Neural cell (in vitro differentiated cells): ENCODE measurements at regions not wholly inside any gene's neighbourhood (a gene's known extent, or its start where the extent isn't known, plus 50 kb on each side); places are given as distances from the start of the nearest gene placed in this dataset.
A peak's percentile ranks its signal among the peaks of the same experiment; 100 is the strongest.

Experiments
- H2AFZ ChIP-seq: fragments of 200-600, 300-800 bp; sonication (generic), shearing (Covaris generic); 2 replicates; pipeline ENCODE4 v1.6.0; 2014; ENCODE audit warnings: low read depth, mild to moderate bottlenecking, antibody characterized with exemption, low read length, moderate library complexity
- H3F3A ChIP-seq: fragments of 200-600 bp; shearing (Covaris generic); 2 replicates; pipeline ENCODE4 v1.6.1; 2016; ENCODE audit warnings: mild to moderate bottlenecking, moderate library complexity, mixed read lengths, antibody characterized with exemption, low read length; ENCODE audit not compliant: insufficient read depth, poor library complexity, severe bottlenecking
- H3K27ac ChIP-seq: fragments of 200-600, 300-800 bp; sonication (generic), shearing (Covaris generic); 2 replicates; pipeline ENCODE4 v1.5.1; 2014; ENCODE audit warnings: mild to moderate bottlenecking, low read length, moderate library complexity
- H3K27me3 ChIP-seq: fragments of 300-800, 200-600 bp; sonication (generic), shearing (Covaris generic); 2 replicates; pipeline ENCODE4 v1.6.0; 2014; ENCODE audit warnings: mild to moderate bottlenecking, low read depth, low read length, moderate library complexity; ENCODE audit not compliant: insufficient read depth
- H3K36me3 ChIP-seq: fragments of 300-800, 200-600 bp; sonication (generic), shearing (Covaris generic); 2 replicates; pipeline ENCODE4 v1.5.1; 2014; ENCODE audit warnings: mild to moderate bottlenecking, antibody characterized with exemption, low read length, moderate library complexity; ENCODE audit not compliant: insufficient read depth
- H3K4me2 ChIP-seq: fragments of 300-800, 200-600 bp; sonication (generic), shearing (Covaris generic); 2 replicates; pipeline ENCODE4 v1.6.0; 2014; ENCODE audit warnings: mild to moderate bottlenecking, low read length
- H3K4me3 ChIP-seq: fragments of 300-800, 200-600 bp; sonication (generic), shearing (Covaris generic); 2 replicates; pipeline ENCODE4 v1.5.1; 2014; ENCODE audit warnings: mild to moderate bottlenecking, low read length, moderate library complexity
- H3K79me2 ChIP-seq: fragments of 200-600 bp; shearing (Covaris generic); replicated peaks from 2 replicates; pipeline ENCODE4 v1.6.0; 2014; ENCODE audit warnings: mild to moderate bottlenecking, low read length, moderate library complexity; ENCODE audit not compliant: insufficient read depth
- H3K9ac ChIP-seq: fragments of 300-800, 200-600 bp; sonication (generic), shearing (Covaris generic); 2 replicates; pipeline ENCODE4 v1.6.1; 2016; ENCODE audit warnings: mild to moderate bottlenecking, low read length, mixed read lengths
- H3K9me2 ChIP-seq: fragments of 200-600 bp; shearing (Covaris generic); 2 replicates; pipeline ENCODE4 v1.6.1; 2016; ENCODE audit warnings: mild to moderate bottlenecking, low read length, mixed read lengths; ENCODE audit not compliant: insufficient read depth
- H3K9me3 ChIP-seq: fragments of 200-600, 300-800 bp; sonication (generic), shearing (Covaris generic); 2 replicates; pipeline ENCODE4 v1.6.1; 2016; ENCODE audit warnings: mild to moderate bottlenecking, mixed run types, low read length, moderate library complexity, mixed read lengths
- H4K20me1 ChIP-seq: fragments of 200-600 bp; shearing (Covaris generic); 2 replicates; pipeline ENCODE4 v1.6.1; 2016; ENCODE audit warnings: mild to moderate bottlenecking, mixed run types; ENCODE audit not compliant: insufficient read depth
- EP300 ChIP-seq: fragments of 450-650 bp; conservative IDR thresholded peaks from 2 replicates; pipeline ENCODE4 v1.6.1; 2014; ENCODE audit warnings: antibody characterized with exemption, mild to moderate bottlenecking, moderate library complexity; ENCODE audit not compliant: poor library complexity, severe bottlenecking
- EZH2 ChIP-seq: fragments of 200-600, 300-800 bp; shearing (Covaris generic), sonication (generic); IDR thresholded peaks from 2 replicates; pipeline ENCODE4 v1.6.1; 2014; ENCODE audit warnings: antibody characterized with exemption, low read length, borderline replicate concordance, mild to moderate bottlenecking; ENCODE audit not compliant: insufficient read depth, poor library complexity, severe bottlenecking
- MXI1 ChIP-seq: fragments of 450-650 bp; conservative IDR thresholded peaks from 2 replicates; pipeline ENCODE4 v1.6.1; 2014; ENCODE audit warnings: antibody characterized with exemption, mild to moderate bottlenecking; ENCODE audit not compliant: poor library complexity, severe bottlenecking
- POLR2AphosphoS5 ChIP-seq: IDR thresholded peaks from 2 replicates; pipeline ENCODE4 v1.6.1; 2012
- RAD21 ChIP-seq: fragments of 450-650 bp; conservative IDR thresholded peaks from 2 replicates; pipeline ENCODE4 v1.6.1; 2014; ENCODE audit warnings: antibody characterized with exemption, mild to moderate bottlenecking, moderate library complexity
- SMC3 ChIP-seq: fragments of 450-650 bp; conservative IDR thresholded peaks from 2 replicates; pipeline ENCODE4 v1.6.1; 2014; ENCODE audit warnings: antibody characterized with exemption, mild to moderate bottlenecking, moderate library complexity; ENCODE audit not compliant: poor library complexity
- TAF1 ChIP-seq: IDR thresholded peaks from 2 replicates; pipeline ENCODE4 v1.6.1; 2012; ENCODE audit warnings: low read depth
- TF ChIP-seq, protein P1 (sequence below): IDR thresholded peaks from 2 replicates; pipeline ENCODE4 v1.6.1; 2012; ENCODE audit warnings: borderline replicate concordance
- TF ChIP-seq, protein P2 (sequence below): fragments of 450-650 bp; IDR thresholded peaks from 2 replicates; pipeline ENCODE4 v1.5.1; 2014; ENCODE audit warnings: antibody characterized with exemption, mild to moderate bottlenecking, moderate library complexity; ENCODE audit not compliant: poor library complexity, severe bottlenecking

DNA sequence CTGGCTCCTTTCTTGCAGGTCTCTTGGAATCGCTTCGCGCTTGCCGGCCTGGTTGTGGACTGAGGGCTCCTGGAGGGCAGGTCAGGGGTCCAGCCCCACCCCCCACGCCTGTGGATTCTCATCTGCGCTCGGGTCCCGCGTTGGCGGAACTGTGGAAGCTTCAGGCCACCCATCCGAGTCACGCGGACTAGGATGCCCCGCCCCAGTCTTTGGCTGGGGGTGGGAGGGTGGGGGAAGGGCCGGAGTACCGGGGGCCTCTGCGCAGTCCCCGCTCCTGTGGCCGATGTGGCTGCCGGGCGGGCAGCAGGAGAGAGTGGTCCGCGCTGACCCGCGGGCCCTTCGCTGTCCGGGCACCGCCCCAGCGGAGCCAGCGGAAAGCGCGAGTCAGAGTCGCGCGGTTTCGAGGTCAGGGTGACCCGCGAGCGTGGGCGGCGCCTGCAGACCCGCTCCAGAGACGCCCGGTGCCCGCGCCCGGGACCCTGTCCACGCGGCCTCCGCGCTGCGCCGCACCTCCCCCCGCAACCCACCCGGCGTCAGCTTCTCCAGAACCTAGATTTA is 114.2 kb downstream of the KLF13 start:
- TF ChIP-seq MXI1, result no peak
- TF ChIP-seq, protein P1, sequence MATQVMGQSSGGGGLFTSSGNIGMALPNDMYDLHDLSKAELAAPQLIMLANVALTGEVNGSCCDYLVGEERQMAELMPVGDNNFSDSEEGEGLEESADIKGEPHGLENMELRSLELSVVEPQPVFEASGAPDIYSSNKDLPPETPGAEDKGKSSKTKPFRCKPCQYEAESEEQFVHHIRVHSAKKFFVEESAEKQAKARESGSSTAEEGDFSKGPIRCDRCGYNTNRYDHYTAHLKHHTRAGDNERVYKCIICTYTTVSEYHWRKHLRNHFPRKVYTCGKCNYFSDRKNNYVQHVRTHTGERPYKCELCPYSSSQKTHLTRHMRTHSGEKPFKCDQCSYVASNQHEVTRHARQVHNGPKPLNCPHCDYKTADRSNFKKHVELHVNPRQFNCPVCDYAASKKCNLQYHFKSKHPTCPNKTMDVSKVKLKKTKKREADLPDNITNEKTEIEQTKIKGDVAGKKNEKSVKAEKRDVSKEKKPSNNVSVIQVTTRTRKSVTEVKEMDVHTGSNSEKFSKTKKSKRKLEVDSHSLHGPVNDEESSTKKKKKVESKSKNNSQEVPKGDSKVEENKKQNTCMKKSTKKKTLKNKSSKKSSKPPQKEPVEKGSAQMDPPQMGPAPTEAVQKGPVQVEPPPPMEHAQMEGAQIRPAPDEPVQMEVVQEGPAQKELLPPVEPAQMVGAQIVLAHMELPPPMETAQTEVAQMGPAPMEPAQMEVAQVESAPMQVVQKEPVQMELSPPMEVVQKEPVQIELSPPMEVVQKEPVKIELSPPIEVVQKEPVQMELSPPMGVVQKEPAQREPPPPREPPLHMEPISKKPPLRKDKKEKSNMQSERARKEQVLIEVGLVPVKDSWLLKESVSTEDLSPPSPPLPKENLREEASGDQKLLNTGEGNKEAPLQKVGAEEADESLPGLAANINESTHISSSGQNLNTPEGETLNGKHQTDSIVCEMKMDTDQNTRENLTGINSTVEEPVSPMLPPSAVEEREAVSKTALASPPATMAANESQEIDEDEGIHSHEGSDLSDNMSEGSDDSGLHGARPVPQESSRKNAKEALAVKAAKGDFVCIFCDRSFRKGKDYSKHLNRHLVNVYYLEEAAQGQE, result no peak
- TF ChIP-seq POLR2AphosphoS5, result no peak
- Histone ChIP-seq H3K4me2 (no peak overlapping the region), H3K9ac (no peak overlapping the region), H3K79me2 (no peaks in the 10 kb centered on the region), H2AFZ (no peak overlapping the region), H3K4me3 (peak overlapping the region; percentile 48), H3F3A (no peaks in the 10 kb centered on the region), H3K9me3 (no peaks in the 10 kb centered on the region), H3K9me2 (no peaks in the 10 kb centered on the region), H4K20me1 (no peaks in the 10 kb centered on the region), H3K27me3 (peaks cover 5% of the 10 kb centered on the region), H3K36me3 (no peaks in the 10 kb centered on the region), H3K27ac (no peak overlapping the region)

DNA sequence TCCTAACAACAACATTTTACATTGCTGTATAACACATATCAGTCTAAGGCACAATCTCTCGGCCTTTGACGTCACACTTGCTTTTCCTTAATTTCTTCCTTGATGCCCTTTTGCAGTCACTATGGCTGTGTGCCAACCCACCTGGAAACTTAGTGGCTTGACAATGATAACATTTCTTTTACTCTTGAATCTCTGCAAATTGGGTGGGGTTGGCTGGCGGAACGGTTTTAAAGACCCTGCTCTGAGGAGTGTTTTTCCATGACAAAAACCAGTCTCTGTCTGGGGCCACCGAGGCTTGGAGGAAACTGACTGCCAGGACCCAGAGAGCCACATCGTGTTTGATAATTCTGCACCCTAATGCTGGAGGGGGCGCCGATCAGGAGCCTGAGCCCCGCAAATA is 115.6 kb downstream of the KLF13 start:
- Histone ChIP-seq H3K27ac (no peak overlapping the region), H3K9ac (no peak overlapping the region), H3K4me2 (no peak overlapping the region), H3K36me3 (no peaks in the 10 kb centered on the region), H2AFZ (no peak overlapping the region), H3K9me2 (no peaks in the 10 kb centered on the region), H4K20me1 (no peaks in the 10 kb centered on the region), H3K9me3 (no peaks in the 10 kb centered on the region), H3K4me3 (no peak overlapping the region), H3K79me2 (no peaks in the 10 kb centered on the region), H3F3A (no peaks in the 10 kb centered on the region), H3K27me3 (peaks cover 5% of the 10 kb centered on the region)
- TF ChIP-seq EP300 (no peak), RAD21 (no peak), EZH2 (no peak), MXI1 (no peak), POLR2AphosphoS5 (no peak), SMC3 (no peak), TAF1 (no peak)
- TF ChIP-seq, protein P2, sequence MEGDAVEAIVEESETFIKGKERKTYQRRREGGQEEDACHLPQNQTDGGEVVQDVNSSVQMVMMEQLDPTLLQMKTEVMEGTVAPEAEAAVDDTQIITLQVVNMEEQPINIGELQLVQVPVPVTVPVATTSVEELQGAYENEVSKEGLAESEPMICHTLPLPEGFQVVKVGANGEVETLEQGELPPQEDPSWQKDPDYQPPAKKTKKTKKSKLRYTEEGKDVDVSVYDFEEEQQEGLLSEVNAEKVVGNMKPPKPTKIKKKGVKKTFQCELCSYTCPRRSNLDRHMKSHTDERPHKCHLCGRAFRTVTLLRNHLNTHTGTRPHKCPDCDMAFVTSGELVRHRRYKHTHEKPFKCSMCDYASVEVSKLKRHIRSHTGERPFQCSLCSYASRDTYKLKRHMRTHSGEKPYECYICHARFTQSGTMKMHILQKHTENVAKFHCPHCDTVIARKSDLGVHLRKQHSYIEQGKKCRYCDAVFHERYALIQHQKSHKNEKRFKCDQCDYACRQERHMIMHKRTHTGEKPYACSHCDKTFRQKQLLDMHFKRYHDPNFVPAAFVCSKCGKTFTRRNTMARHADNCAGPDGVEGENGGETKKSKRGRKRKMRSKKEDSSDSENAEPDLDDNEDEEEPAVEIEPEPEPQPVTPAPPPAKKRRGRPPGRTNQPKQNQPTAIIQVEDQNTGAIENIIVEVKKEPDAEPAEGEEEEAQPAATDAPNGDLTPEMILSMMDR, result no peak
- TF ChIP-seq, protein P1, result no peak
